ENCODE measurements at regions not wholly inside any gene's neighbourhood (a gene's known extent, or its start where the extent isn't known, plus 50 kb on each side); places are given as distances from the start of the nearest gene placed in this dataset.

GRCh38 chr2:16023506-16024360, 83.4 kb downstream of the MYCN start:
- DNase-seq: no peak

GRCh38 chr2:16022548-16023240, 82.3 kb downstream of the MYCN start:
- DNase-seq: no peak

GRCh38 chr2:16021611-16022363, 81.4 kb downstream of the MYCN start:
- no peak for DNase-seq

- DNase-seq: no peak
Observed at GRCh38 chr2:16020389-16021008, 80.1 kb downstream of the MYCN start.

GRCh38 chr2:16019617-16020351, 79.4 kb downstream of the MYCN start:
- no peak for DNase-seq

GRCh38 chr2:16019060-16019480, 78.7 kb downstream of the MYCN start:
- DNase-seq: no peak

- DNase-seq: no peak
Observed at GRCh38 chr2:16018277-16019059, 78.1 kb downstream of the MYCN start.

GRCh38 chr2:16016282-16016681, 75.9 kb downstream of the MYCN start:
- no peak for DNase-seq

- DNase-seq: no peak
Observed at GRCh38 chr2:16015903-16016265, 75.5 kb downstream of the MYCN start.

- no peak for DNase-seq
Observed at GRCh38 chr2:16015210-16015902, 75.0 kb downstream of the MYCN start.

GRCh38 chr2:16014802-16015201, 74.5 kb downstream of the MYCN start:
- no peak for DNase-seq

- DNase-seq: no peak
Observed at GRCh38 chr2:16014041-16014787, 73.9 kb downstream of the MYCN start.

- no peak for DNase-seq
Observed at GRCh38 chr2:16013359-16013911, 73.1 kb downstream of the MYCN start.

GRCh38 chr2:16012626-16013358, 72.4 kb downstream of the MYCN start:
- DNase-seq: no peak

GRCh38 chr2:16012029-16012596, 71.8 kb downstream of the MYCN start:
- no peak for DNase-seq

GRCh38 chr2:16011621-16011960, 71.2 kb downstream of the MYCN start:
- DNase-seq: no peak

GRCh38 chr2:16010951-16011620, 70.7 kb downstream of the MYCN start:
- no peak for DNase-seq

GRCh38 chr2:16010011-16010410, 69.7 kb downstream of the MYCN start:
- no peak for DNase-seq

Measured in CD4-positive, alpha-beta T cell treated with Interleukin-17A for 4 hours (primary cell).